ENCODE measurements at regions not wholly inside any gene's neighbourhood (a gene's known extent, or its start where the extent isn't known, plus 50 kb on each side); places are given as distances from the start of the nearest gene placed in this dataset.

- DNase-seq: no peak
These were observed 267.8 kb upstream of the NREP start for GRCh38 chr5:112024769-112025168.

- no peak for DNase-seq
These were observed 267.2 kb upstream of the NREP start for GRCh38 chr5:112024221-112024620.

GRCh38 chr5:112023766-112024165, 266.8 kb upstream of the NREP start:
- DNase-seq: no peak

GRCh38 chr5:112018846-112019245, 261.9 kb upstream of the NREP start:
- DNase-seq: no peak

- no peak for DNase-seq
These were observed 260.0 kb upstream of the NREP start for GRCh38 chr5:112016980-112017379.

GRCh38 chr5:112014783-112015395, 257.9 kb upstream of the NREP start:
- no peak for DNase-seq

- no peak for DNase-seq
These were observed 256.7 kb upstream of the NREP start for GRCh38 chr5:112013660-112014059.

GRCh38 chr5:112012104-112012503, 255.1 kb upstream of the NREP start:
- no peak for DNase-seq

- DNase-seq: no peak
These were observed 253.5 kb upstream of the NREP start for GRCh38 chr5:112010475-112010874.

GRCh38 chr5:112006721-112007120, 249.7 kb upstream of the NREP start:
- DNase-seq: peak; percentile 31

GRCh38 chr5:112005623-112005930, 248.6 kb upstream of the NREP start:
- DNase-seq: no peak

GRCh38 chr5:112004867-112005622, 248.1 kb upstream of the NREP start:
- no peak for DNase-seq

GRCh38 chr5:112002376-112002775, 245.4 kb upstream of the NREP start:
- DNase-seq: no peak

- DNase-seq: no peak
These were observed 242.3 kb upstream of the NREP start for GRCh38 chr5:111999286-111999685.

- no peak for DNase-seq
These were observed 241.9 kb upstream of the NREP start for GRCh38 chr5:111998871-111999270.

GRCh38 chr5:111997711-111998110, 240.7 kb upstream of the NREP start:
- no peak for DNase-seq

- no peak for DNase-seq
These were observed 240.3 kb upstream of the NREP start for GRCh38 chr5:111997308-111997707.

- DNase-seq: no peak
These were observed 239.6 kb upstream of the NREP start for GRCh38 chr5:111996574-111996973.

- no peak for DNase-seq
These were observed 238.7 kb upstream of the NREP start for GRCh38 chr5:111995701-111996100.

GRCh38 chr5:111993242-111993641, 236.2 kb upstream of the NREP start:
- no peak for DNase-seq

- no peak for DNase-seq
These were observed 227.1 kb upstream of the NREP start for GRCh38 chr5:111984044-111984443.

- no peak for DNase-seq
These were observed 226.5 kb upstream of the NREP start for GRCh38 chr5:111983459-111983858.

- DNase-seq: no peak
These were observed 220.4 kb upstream of the NREP start for GRCh38 chr5:111977436-111977829.

GRCh38 chr5:111976705-111977435, 219.9 kb upstream of the NREP start:
- no peak for DNase-seq
